ENCODE measurements at regions not wholly inside any gene's neighbourhood (a gene's known extent, or its start where the extent isn't known, plus 50 kb on each side); places are given as distances from the start of the nearest gene placed in this dataset.

- TF ChIP-seq CTCF (IDR thresholded peaks at IDR 0.05; ENCODE audit: low read depth, low read length), result no peak
- TF ChIP-seq POLR2A (IDR thresholded peaks at IDR 0.05; ENCODE audit: extremely low read depth, insufficient read length), result no peak
- no peak for TF ChIP-seq MAX (IDR thresholded peaks at IDR 0.05; ENCODE audit: low read depth, low read length)
- TF ChIP-seq MYC (IDR thresholded peaks at IDR 0.05; ENCODE audit: low read depth, low read length), result no peak
Observed at GRCh38 chr3:177946048-177946447, 590.2 kb upstream of the KCNMB2 start.
